GM21529 (cell line): ENCODE measurements at regions not wholly inside any gene's neighbourhood (a gene's known extent, or its start where the extent isn't known, plus 50 kb on each side); places are given as distances from the start of the nearest gene placed in this dataset.

ENCODE experiments used
- ATAC-seq: cut with Tn5 transposase; IDR thresholded peaks from one replicate; pipeline ENCODE4 v1.9.1; 2021; ENCODE audit not compliant: unreplicated experiment

GRCh38 chr15:37682304-37682703 lies 252.1 kb upstream of the TMCO5A start:
- ATAC-seq, result no peak

- ATAC-seq, result no peak
These were observed 242.5 kb upstream of the TMCO5A start for GRCh38 chr15:37691911-37692310.

GRCh38 chr15:37693926-37694325 lies 240.5 kb upstream of the TMCO5A start:
- no peak for ATAC-seq

- ATAC-seq, result no peak
These were observed 238.7 kb upstream of the TMCO5A start for GRCh38 chr15:37695719-37696118.

- ATAC-seq, result no peak
These were observed 235.8 kb upstream of the TMCO5A start for GRCh38 chr15:37698679-37699078.

GRCh38 chr15:37701230-37701629 lies 233.2 kb upstream of the TMCO5A start:
- no peak for ATAC-seq

GRCh38 chr15:37709669-37710068 lies 224.8 kb upstream of the TMCO5A start:
- ATAC-seq, result no peak

GRCh38 chr15:37715101-37715500 lies 219.3 kb upstream of the TMCO5A start:
- ATAC-seq, result no peak

GRCh38 chr15:37720267-37720666 lies 214.2 kb upstream of the TMCO5A start:
- ATAC-seq, result no peak

- no peak for ATAC-seq
These were observed 203.2 kb upstream of the TMCO5A start for GRCh38 chr15:37731146-37731746.

- no peak for ATAC-seq
These were observed 200.8 kb upstream of the TMCO5A start for GRCh38 chr15:37733628-37734027.

GRCh38 chr15:37740623-37741141 lies 193.8 kb upstream of the TMCO5A start:
- ATAC-seq, result no peak

GRCh38 chr15:37743826-37744225 lies 190.6 kb upstream of the TMCO5A start:
- no peak for ATAC-seq

GRCh38 chr15:37744521-37744920 lies 189.9 kb upstream of the TMCO5A start:
- no peak for ATAC-seq

GRCh38 chr15:37751401-37751800 lies 183.0 kb upstream of the TMCO5A start:
- no peak for ATAC-seq

- no peak for ATAC-seq
These were observed 178.0 kb upstream of the TMCO5A start for GRCh38 chr15:37756407-37756806.

- no peak for ATAC-seq
These were observed 176.0 kb upstream of the TMCO5A start for GRCh38 chr15:37758412-37758811.

GRCh38 chr15:37764733-37765191 lies 169.7 kb upstream of the TMCO5A start:
- peak; percentile 38 for ATAC-seq

- no peak for ATAC-seq
These were observed 168.7 kb upstream of the TMCO5A start for GRCh38 chr15:37765786-37766185.

GRCh38 chr15:37767841-37768455 lies 166.5 kb upstream of the TMCO5A start:
- ATAC-seq, result no peak

GRCh38 chr15:37771465-37771864 lies 163.0 kb upstream of the TMCO5A start:
- no peak for ATAC-seq

- no peak for ATAC-seq
These were observed 161.2 kb upstream of the TMCO5A start for GRCh38 chr15:37773111-37773860.
